ENCODE measurements at regions not wholly inside any gene's neighbourhood (a gene's known extent, or its start where the extent isn't known, plus 50 kb on each side); places are given as distances from the start of the nearest gene placed in this dataset.

- TF ChIP-seq CTCF (conservative IDR thresholded peaks at IDR 0.05; ENCODE audit: low read length) = no peak
- no peak overlapping the region for H3K4me3 ChIP-seq (ENCODE audit: low read length)
Measured at GRCh38 chr3:104612218-104612617, 754.5 kb upstream of the ALCAM start.

DNA sequence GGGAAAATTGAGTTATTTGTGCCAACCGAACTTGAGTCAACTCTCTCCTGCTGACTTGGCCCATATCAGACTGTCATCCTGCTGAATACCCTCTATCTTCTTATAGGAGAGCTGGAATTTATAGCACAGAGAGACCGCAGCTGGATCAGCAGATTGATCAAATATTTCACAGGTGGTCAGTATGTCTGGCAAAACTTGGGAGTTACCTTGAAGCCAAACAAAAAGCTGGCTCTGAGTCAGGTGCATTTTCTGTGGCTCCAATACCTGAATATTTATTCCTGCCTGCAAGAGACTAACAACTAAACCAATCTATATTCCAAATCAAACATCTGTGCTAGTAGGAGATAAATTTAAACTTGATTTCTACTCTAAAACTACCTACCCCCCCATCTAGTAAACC lies 752.1 kb upstream of the ALCAM start:
- DNase-seq (ENCODE audit: low read depth) = no peak
- H3K4me3 ChIP-seq (ENCODE audit: low read length) = no peak overlapping the region
- TF ChIP-seq CTCF (conservative IDR thresholded peaks at IDR 0.05; ENCODE audit: low read length) = no peak

More at GRCh38 chr3:104612218-104612617, 754.5 kb upstream of the ALCAM start:
- no peak for DNase-seq (ENCODE audit: low read depth)

GRCh38 chr3:104628185-104628789 lies 738.4 kb upstream of the ALCAM start:
- DNase-seq (ENCODE audit: low read depth) = peak; percentile 63
- no peak overlapping the region for H3K4me3 ChIP-seq (ENCODE audit: low read length)
- peak; percentile 79 for TF ChIP-seq CTCF (conservative IDR thresholded peaks at IDR 0.05; ENCODE audit: low read length)

DNA sequence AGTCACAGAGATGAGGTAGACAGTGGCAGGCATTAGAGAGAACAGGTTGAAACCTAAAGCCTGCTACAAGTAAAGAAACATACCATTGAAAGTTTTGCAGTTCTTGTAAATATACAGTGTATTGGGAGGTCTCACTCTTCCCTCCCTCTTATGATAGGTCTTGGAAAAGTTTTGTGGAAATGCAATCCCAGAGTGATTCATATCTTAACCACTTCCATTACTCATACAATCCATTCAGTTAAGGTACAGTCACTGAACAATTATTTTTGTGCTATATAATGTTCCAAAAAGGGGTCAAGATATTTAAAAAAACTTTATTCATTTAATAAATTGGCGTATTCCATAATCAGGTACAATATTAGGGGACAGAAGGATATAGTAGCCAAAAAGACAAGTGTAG lies 737.7 kb upstream of the ALCAM start:
- no peak for TF ChIP-seq CTCF (conservative IDR thresholded peaks at IDR 0.05; ENCODE audit: low read length)
- peak; percentile 67 for DNase-seq (ENCODE audit: low read depth)
- H3K4me3 ChIP-seq (ENCODE audit: low read length) = no peak overlapping the region

DNA sequence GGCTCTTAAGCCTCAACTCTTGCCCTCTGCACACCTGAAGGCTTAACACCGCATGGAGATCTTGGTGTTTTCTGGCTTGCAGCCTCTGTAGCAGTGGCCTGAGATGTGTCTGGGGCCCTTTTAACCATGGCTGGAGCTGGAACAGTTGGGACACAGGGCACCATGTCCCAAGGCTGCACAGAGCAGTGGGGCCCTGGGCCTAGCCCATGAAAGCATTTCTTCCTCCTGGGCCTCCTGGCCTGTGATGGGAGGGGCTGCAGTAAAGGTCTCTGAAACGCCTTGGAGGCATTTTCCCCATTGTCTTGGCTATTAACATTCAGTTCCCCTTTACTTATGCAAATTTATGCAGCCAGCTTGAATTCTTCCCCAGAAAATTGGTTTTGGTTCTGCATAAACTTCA lies 735.5 kb upstream of the ALCAM start:
- DNase-seq (ENCODE audit: low read depth) = no peak
- no peak for TF ChIP-seq CTCF (conservative IDR thresholded peaks at IDR 0.05; ENCODE audit: low read length)
- H3K4me3 ChIP-seq (ENCODE audit: low read length) = no peak overlapping the region

DNA sequence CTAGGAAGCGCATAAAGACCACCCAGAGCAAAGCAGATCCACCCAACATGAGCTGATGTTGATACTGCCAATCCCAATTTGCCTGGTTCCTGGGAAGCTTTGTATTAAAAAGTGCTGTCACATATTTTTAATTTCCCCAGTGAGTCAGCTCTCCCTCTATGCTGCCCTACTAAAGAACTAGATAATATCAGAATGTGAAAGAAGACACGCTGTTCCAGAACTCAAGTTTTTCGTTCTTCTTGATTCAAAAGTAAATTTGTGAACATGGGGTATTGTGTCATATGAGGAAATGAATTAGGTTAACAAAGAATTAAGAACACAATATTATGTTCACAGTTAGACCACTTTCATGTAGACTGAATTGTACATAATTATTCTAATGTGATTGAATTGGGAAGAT lies 734.2 kb upstream of the ALCAM start:
- no peak overlapping the region for H3K4me3 ChIP-seq (ENCODE audit: low read length)
- no peak for DNase-seq (ENCODE audit: low read depth)
- no peak for TF ChIP-seq CTCF (conservative IDR thresholded peaks at IDR 0.05; ENCODE audit: low read length)

DNA sequence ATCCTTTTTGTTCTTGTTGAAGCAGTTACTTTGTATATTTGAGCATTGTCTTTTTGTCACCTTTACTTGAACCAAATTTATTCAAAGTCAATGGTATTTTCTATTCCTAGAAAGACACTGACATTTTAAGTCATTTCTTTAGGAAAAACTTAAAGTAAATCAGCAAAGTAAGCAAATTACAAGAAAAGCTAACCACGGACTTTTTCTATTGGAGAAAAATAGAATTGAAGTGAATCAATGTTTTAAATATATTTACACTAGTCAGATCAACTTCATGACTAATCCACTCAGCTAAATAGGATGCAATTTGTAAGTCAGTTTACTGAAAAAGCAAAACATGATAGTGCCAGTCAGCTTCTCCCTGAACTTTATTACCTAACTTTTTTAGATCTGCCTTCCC lies 733.8 kb upstream of the ALCAM start:
- no peak for TF ChIP-seq CTCF (conservative IDR thresholded peaks at IDR 0.05; ENCODE audit: low read length)
- DNase-seq (ENCODE audit: low read depth) = no peak
- no peak overlapping the region for H3K4me3 ChIP-seq (ENCODE audit: low read length)
